ENCODE measurements at regions not wholly inside any gene's neighbourhood (a gene's known extent, or its start where the extent isn't known, plus 50 kb on each side); places are given as distances from the start of the nearest gene placed in this dataset.
"Not testable (repeated sequence)": the region's sequence is repeated elsewhere in the genome, so short reads cannot be mapped to it uniquely, and the experiment has no call there.

DNA sequence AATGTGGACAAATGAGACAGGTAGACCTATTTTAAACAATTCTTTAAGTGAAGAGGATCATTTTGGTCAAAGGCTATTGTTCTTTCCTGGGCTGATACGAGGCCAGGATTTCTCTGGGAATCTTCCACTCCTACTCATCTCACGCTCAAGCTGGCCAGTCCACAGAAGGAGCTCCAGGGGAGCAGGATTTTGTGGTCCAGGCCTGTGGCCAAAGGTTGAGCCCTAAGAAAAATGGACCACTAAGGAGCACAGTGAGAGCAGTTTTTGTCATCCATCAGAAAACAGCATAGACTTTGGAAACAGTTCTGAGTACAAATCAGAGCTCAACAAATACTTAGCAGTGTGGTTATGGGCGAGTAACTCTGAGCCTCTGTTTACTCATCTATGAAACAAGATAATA is 260.2 kb upstream of the RUNX1 start:
- DNase-seq (ENCODE audit: low spot score) = no peak

- DNase-seq (ENCODE audit: low spot score) = peak; percentile 52
Observed at GRCh38 chr21:35303085-35303484, 254.0 kb upstream of the RUNX1 start.

GRCh38 chr21:35298757-35299156 is 249.7 kb upstream of the RUNX1 start:
- no peak for DNase-seq (ENCODE audit: low spot score)

- no peak for DNase-seq (ENCODE audit: low spot score)
Observed at GRCh38 chr21:35297665-35298064, 248.6 kb upstream of the RUNX1 start.

- DNase-seq (ENCODE audit: low spot score) = no peak
Observed at GRCh38 chr21:35294231-35294898, 245.3 kb upstream of the RUNX1 start.

DNA sequence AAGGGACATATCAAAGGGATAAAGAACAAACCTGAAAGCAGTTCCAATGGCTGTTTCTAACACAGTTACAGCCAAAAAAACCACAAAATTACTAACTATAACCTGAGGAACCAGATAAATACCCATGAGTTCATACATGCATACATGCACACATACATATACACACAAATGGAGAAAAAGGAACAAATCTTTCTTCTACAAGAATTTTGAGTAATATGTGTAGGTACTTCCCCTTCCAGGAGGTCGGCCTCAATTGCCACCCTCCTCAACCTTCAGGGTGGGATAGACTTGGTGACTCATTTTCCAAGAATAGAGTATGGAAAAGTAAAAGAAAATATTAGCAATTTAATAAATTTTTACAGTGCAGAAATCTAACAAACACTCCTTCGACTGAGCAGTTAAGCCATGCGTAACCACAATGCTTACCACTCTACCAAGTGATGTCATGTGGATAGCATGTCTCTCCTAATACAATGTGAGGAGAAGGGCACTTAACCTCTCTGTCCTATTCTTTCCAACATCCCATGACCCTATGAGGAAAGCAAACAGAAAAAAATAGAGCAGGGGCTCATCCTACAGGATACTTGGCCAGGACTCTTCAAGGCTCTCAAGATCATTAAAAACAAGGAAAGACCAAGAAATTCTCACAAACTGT is 243.0 kb upstream of the RUNX1 start:
- no peak for DNase-seq (ENCODE audit: low spot score)

GRCh38 chr21:35291034-35291433 is 241.9 kb upstream of the RUNX1 start:
- DNase-seq (ENCODE audit: low spot score) = no peak

DNA sequence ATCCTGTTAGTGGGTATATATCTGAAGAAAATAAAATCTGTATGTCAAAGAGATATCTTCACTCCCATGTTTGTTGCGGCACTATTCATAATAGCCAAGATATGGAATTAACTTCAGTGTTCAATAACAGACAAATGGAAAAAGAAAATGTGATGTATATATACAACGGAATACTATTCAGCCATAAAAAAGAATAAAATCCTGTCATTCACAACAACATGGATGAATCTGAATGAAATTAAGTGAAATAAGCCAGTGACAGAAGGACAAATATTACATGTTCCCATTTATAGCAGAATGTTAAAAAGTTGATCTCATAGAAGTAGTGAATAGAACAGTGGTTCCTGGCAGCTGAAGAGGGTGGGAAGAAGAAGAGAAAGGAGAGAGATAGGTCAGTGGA is 239.1 kb upstream of the RUNX1 start:
- no peak for DNase-seq (ENCODE audit: low spot score)

- DNase-seq (ENCODE audit: low spot score) = peak; percentile 9
Observed at GRCh38 chr21:35284199-35284598, 235.1 kb upstream of the RUNX1 start.

- no peak for DNase-seq (ENCODE audit: low spot score)
Observed at GRCh38 chr21:35282944-35283343, 233.8 kb upstream of the RUNX1 start.

GRCh38 chr21:35281956-35282355 is 232.9 kb upstream of the RUNX1 start:
- DNase-seq (ENCODE audit: low spot score) = no peak

- no peak for DNase-seq (ENCODE audit: low spot score)
Observed at GRCh38 chr21:35280231-35280630, 231.1 kb upstream of the RUNX1 start.

GRCh38 chr21:35275776-35276175 is 226.7 kb upstream of the RUNX1 start:
- DNase-seq (ENCODE audit: low spot score) = no peak

DNA sequence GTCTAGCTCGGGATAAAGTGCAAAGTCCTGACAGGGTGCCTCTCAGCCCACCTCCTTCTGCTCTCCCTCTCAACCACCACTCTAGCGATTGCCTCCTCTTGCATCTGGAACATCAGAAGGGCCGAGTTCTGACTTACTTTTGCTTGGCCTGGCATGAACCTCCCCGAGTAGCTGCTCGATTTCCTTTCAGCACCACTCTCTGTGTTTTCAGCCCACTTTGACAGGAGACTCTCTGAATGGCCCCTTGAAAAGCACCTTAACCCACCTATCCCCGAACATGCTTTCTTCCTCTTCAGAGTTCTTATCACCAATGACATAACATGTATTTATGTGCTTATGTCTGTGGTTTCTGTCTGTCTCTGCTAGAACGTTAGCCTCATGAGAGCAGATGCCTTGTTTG is 225.8 kb upstream of the RUNX1 start:
- no peak for DNase-seq (ENCODE audit: low spot score)

GRCh38 chr21:35274090-35274489 is 225.0 kb upstream of the RUNX1 start:
- no peak for DNase-seq (ENCODE audit: low spot score)

- no peak for DNase-seq (ENCODE audit: low spot score)
Observed at GRCh38 chr21:35273333-35273732, 224.2 kb upstream of the RUNX1 start.

DNA sequence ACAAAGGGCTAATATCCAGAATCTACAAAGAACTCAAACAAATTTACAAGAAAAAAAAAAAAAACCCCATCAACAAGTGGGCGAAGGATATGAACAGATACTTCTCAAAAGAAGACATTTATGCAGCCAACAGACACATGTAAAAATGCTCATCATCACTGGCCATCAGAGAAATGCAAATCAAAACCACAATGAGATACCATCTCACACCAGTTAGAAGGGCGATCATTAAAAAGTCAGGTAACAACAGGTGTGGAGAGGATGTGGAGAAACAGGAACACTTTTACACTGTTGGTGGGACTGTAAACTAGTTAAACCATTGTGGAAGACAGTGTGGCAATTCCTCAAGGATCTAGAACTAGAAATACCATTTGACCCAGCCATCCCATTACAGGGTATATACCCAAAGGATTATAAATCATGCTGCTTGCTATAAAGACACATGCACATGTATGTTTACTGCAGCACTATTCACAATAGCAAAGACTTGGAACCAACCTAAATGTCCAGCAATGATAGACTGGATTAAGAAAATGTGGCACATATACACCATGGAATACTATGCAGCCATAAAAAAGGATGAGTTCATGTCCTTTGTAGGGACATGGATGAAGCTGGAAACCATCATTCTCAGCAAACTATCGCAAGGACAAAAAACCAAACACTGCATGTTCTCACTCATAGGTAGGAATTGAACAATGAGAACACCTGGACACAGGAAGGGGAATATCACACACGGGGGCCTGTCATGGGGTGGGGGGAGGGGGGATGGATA is 222.4 kb upstream of the RUNX1 start:
- not testable (repeated sequence) for DNase-seq (ENCODE audit: low spot score)

DNA sequence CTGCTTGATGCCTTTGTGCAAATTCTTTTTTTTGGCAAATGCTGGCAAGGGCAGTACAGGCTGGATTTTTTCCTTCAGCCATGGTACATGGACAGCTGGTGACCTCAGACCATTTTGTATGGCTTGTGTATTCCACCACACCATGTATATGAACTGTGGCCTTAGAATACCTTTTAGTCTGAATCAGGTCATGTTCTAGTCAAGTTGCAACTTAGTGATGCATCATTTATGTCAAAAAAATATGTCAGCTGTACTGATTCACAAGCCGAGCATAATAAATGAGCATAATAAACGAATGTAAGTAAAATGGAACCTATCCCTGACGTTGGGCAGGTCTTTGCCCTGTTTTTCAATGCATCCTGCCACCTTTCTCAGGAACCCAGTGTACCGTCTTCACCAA is 219.7 kb upstream of the RUNX1 start:
- DNase-seq (ENCODE audit: low spot score) = no peak

GRCh38 chr21:35268261-35268660 is 219.2 kb upstream of the RUNX1 start:
- DNase-seq (ENCODE audit: low spot score) = no peak

DNA sequence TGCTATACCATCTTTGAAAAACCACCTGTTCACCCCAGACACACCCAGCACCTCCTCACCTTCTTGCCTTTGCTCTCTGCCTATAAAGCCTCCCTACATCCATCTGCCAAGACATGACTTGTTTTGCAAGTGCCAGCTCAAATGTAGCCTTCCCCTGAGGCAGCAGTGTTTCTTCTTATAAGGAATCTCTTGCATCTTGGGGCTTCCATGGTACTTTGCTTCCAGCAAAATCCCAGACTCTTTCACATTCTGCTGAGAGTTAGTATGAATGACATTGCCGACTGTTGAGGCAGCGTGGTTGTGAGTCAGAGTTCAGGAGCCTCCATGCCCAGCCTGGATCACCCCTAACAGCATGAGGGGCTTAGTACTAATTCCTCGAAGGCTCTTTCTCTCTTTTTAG is 217.4 kb upstream of the RUNX1 start:
- DNase-seq (ENCODE audit: low spot score) = no peak

GRCh38 chr21:35265170-35265877 is 216.2 kb upstream of the RUNX1 start:
- DNase-seq (ENCODE audit: low spot score) = no peak

GRCh38 chr21:35259457-35259856 is 210.4 kb upstream of the RUNX1 start:
- DNase-seq (ENCODE audit: low spot score) = no peak

- no peak for DNase-seq (ENCODE audit: low spot score)
Observed at GRCh38 chr21:35258521-35258920, 209.4 kb upstream of the RUNX1 start.
